Fibroblast of skin of right biceps (primary cell): ENCODE measurements at regions not wholly inside any gene's neighbourhood (a gene's known extent, or its start where the extent isn't known, plus 50 kb on each side); places are given as distances from the start of the nearest gene placed in this dataset.
A peak's percentile ranks its signal among the peaks of the same experiment; 100 is the strongest.
"Not testable (repeated sequence)": the region's sequence is repeated elsewhere in the genome, so short reads cannot be mapped to it uniquely, and the experiment has no call there.

Experiments used
- DNase-seq: peaks from one replicate; pipeline ENCODE4 v3.0.0-alpha.2; 2013

DNA sequence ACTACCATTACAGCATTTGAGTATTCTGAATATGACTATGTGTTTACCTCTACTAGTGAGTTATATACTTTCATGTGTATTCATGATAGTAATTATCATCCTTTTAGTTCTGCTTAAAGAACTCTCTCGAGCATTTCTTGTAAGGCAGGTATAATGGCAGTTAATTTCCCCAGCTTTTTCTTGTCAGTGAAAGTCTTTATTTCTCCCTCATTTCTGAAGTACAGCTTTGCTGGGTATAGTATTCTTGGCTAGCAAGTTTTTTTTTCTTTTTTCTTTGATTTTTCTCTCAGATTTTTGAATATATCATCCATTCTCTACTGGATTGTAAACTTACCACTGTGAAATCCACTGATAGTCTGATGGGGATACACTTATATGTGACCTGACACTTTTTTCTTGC lies 165.9 kb upstream of the ARHGAP5 start:
- no peak for DNase-seq

GRCh38 chr14:31913370-31913769 lies 163.7 kb upstream of the ARHGAP5 start:
- no peak for DNase-seq

DNA sequence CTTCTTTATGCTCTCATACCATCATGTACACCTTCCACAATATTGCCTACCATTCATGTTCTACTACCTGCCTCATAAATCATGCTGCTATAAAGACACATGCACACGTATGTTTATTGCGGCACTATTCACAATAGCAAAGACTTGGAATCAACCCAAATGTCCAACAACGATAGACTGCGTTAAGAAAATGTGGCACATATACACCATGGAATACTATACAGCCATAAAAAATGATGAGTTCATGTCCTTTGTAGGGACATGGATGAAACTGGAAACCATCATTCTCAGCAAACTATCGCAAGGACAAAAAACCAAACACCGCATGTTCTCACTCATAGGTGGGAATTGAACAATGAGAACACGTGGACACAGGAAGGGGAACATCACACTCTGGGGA lies 158.8 kb upstream of the ARHGAP5 start:
- not testable (repeated sequence) for DNase-seq

GRCh38 chr14:31920001-31920400 lies 157.1 kb upstream of the ARHGAP5 start:
- DNase-seq: no peak

DNA sequence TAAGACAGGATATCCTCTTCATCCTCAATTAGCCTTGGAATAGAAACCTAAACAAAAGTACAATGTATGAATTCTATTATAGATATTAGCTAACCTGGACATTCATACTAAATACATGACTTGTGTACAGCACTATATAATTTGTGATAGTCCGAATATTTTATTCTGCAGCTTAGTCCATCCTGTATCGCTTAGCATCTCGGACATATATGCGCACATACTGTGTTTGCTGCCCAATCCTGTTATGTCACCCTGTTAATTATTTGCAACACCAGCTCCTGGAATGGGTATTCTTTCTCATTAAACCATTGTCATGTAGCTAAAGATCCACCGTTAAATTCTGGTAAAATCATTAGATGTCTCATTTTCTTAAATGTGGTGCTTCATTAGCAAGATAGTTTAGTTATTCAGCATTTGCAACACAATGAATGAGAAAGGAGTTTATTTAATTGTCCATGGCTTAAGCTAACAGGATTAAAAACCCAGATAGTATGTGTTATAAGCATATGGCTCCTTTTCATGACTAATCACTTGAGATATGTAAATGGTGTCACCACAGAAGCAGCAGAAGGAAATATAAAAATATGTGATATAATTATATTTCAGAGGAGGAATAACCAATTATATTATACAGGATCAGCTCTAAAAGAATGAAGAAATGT lies 156.0 kb upstream of the ARHGAP5 start:
- peak; percentile 42 for DNase-seq

GRCh38 chr14:31921721-31922120 lies 155.4 kb upstream of the ARHGAP5 start:
- DNase-seq: peak; percentile 36

DNA sequence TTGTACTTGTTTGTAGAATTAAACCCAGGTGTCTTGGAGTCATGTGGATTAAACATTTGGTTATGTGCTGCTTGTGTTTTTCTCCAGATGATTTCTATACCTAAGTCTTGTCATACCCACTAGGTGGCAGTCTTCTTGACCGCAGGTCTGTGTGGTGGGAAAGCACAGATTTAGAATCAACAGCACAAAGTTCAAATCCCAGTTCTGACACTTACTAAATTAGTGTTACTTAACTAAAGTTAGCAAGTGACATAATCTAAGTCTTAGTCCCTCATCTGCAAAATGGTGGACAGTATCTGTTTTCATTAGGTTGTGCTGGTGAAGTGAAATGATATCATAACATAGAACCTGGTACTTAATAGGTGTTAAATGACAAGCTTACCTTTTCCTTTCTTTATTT lies 151.0 kb upstream of the ARHGAP5 start:
- DNase-seq: peak; percentile 38

DNA sequence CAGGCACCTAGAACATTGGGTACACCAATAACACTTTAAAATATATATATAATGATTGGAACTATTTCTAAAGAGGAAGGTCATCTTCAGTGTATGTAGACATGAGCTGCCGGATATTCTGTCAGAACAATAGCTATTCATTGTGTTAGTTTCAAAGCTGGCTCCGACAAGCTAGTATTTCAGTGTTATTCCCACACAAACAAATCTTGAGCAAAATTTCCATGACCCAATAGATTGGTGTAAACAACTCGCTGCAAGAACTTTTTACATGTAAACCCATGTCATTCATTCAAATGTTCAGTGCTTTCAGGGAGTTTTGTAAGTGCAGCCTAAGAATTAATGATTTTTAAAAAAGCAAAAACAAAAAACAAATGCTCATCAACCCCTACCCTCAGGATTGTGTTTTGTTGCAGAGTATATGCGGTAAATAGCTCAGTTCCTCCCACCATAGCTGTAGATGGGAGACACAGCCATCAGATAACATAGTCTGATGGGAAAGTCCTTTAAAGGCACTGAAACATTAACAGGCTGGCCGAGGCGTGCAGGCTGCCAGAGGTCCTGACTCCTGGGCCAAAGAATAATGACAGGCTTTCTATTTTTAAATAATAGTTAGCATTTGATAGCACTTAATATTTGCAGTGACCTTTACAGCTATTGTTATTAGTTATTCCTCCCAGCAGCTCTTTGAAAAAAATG lies 150.3 kb upstream of the ARHGAP5 start:
- no peak for DNase-seq

GRCh38 chr14:31927348-31927832 lies 149.7 kb upstream of the ARHGAP5 start:
- peak; percentile 97 for DNase-seq

GRCh38 chr14:31930070-31930469 lies 147.0 kb upstream of the ARHGAP5 start:
- DNase-seq: no peak

DNA sequence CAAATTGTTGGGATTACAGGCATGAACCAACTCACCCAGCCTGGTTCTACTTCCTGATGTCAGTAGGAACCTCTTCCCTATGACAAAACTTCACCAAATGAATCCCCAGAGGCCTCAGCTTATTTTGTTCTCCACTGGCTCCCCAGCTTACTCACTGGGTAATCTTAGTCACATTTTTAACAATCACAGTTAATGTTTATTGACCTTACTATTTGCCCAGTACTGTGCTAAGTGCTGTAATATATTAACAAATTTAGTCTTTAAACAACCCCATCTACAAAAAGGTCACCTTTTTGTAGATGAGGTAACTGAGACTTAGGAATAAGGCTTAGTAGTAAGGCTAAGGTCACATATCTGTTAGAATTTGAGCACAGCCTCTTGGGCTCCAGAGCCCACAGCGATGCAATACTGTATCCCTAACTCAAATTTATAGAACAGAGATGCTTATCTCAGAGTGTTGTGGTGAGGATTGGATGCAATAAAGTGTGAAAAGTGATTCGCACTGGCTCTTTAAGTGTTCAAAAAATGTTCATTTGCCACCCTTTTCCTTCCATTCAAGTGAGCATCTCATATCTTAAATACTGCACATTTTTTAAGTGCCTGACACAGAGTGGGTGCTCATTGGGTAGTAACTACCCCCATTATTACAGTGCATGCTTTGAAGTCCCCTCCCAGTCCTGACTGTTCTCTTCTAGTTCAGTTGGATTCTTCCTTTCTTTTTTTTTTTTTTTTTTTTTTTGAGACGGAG lies 146.4 kb upstream of the ARHGAP5 start:
- peak; percentile 87 for DNase-seq

GRCh38 chr14:31932675-31933074 lies 144.4 kb upstream of the ARHGAP5 start:
- no peak for DNase-seq

GRCh38 chr14:31933716-31934115 lies 143.4 kb upstream of the ARHGAP5 start:
- peak; percentile 41 for DNase-seq

GRCh38 chr14:31934767-31935266 lies 142.3 kb upstream of the ARHGAP5 start:
- DNase-seq: peak; percentile 67

DNA sequence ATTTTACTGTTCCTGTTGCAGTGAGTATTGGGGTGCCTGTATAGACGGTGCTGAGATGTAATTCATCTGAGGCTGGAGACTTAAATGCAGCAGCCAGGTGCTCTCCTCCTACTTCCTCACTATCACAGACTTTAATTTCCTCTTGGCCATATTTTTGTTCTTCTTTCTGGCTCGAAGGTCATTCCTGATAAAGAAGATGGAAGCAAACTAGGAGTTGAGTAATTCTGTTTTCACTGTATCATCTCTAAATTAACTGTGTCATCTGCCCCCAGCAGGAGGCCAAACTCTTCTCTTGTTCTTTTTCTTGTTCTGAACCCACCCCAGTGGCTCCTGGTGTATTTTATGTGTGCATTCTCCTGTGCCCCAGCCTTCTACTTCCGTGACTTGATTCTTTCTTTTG lies 141.7 kb upstream of the ARHGAP5 start:
- no peak for DNase-seq

DNA sequence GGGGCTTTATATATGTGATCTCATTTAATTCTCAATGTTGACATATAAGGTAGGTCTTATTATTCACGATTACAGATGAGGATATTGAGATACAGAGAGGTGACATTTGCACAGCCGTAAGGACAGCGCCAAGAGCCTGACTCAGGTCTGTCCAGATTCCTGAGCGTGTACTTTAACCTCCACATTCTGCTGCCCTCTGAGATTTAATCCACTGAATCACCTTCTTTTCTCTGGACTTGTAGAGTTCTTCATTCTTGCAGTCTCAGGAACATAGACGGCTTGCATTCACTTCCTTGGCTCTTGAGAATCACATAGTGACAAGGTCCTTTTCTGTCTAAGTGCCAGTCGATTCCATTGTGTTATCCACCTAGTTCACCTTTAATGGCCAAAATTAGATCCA lies 141.0 kb upstream of the ARHGAP5 start:
- DNase-seq: no peak

- DNase-seq: peak; percentile 90
These were observed 139.3 kb upstream of the ARHGAP5 start for GRCh38 chr14:31937730-31938346.

DNA sequence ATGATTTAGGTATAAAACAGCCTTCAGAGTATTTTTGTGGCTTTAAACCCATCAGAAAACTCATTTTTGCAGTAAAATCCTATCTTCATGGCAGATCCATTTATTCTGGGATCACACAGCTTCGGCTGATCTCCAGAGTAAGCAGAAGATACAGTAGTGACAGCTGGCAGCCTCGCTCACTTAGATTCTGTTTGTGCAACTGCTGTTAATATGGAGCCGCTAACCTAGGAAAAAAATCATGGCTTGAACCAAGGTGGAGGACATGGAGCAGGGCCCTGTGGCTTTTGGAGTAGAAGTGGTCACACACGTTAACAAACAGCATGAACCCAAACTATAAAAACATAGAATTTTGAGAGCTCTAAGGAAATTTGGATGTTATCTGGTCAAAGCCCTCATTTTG lies 137.2 kb upstream of the ARHGAP5 start:
- no peak for DNase-seq

GRCh38 chr14:31941487-31941886 lies 135.6 kb upstream of the ARHGAP5 start:
- DNase-seq: no peak

GRCh38 chr14:31942166-31942841 lies 134.8 kb upstream of the ARHGAP5 start:
- DNase-seq: no peak

- no peak for DNase-seq
These were observed 133.8 kb upstream of the ARHGAP5 start for GRCh38 chr14:31943217-31943799.

- no peak for DNase-seq
These were observed 133.2 kb upstream of the ARHGAP5 start for GRCh38 chr14:31943861-31944255.
